COLO668 (cell line): ENCODE measurements at regions not wholly inside any gene's neighbourhood (a gene's known extent, or its start where the extent isn't known, plus 50 kb on each side); places are given as distances from the start of the nearest gene placed in this dataset.

Source experiments
- DNase-seq: peaks from one replicate; lab custom pipeline; 2025; ENCODE audit not compliant: unreplicated experiment; lab: John Stamatoyannopoulos, UW

DNA sequence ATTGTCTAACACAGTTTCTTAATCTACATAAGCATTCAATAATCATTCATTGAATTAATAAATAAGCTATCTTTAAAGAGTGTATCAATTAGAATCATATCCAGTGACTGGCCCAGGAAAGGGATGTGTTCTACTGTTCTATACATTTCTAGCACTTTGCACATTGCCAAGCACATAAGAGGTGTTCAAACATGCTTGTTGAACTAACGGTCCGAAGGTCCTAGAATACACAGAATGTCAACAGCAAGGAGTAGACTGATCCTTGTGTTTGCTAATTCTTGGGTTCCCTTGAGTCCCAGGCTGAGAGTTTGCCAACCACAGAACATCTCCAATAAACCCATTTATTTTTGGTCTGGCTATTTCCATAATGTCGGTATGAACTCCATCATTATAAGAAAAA lies 331.7 kb upstream of the DCC start:
- DNase-seq: no peak

GRCh38 chr18:52008736-52009135 lies 331.3 kb upstream of the DCC start:
- no peak for DNase-seq

- DNase-seq: no peak
Measured at GRCh38 chr18:52009958-52010357, 330.0 kb upstream of the DCC start.

GRCh38 chr18:52045946-52046675 lies 293.9 kb upstream of the DCC start:
- DNase-seq: no peak

DNA sequence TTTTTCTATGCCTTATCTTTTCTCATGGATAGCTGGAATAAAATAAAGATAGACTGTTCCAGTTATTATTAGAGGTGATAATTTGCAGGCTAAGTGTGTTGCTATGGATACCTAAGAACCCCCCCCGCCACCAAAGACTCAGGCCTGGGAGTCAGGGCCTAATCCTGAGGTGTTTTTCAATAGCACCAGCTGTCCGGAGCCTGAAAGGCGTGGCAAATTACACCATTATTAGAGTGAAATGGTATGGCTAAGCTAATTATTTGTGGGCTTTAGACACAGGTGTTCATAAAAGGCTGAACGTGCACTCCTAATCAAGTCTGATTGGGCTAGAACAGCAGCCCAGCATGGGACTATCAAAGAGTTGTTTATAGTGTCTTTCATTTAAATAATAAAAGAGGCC lies 293.2 kb upstream of the DCC start:
- DNase-seq: no peak

GRCh38 chr18:52054324-52054723 lies 285.7 kb upstream of the DCC start:
- DNase-seq: no peak

DNA sequence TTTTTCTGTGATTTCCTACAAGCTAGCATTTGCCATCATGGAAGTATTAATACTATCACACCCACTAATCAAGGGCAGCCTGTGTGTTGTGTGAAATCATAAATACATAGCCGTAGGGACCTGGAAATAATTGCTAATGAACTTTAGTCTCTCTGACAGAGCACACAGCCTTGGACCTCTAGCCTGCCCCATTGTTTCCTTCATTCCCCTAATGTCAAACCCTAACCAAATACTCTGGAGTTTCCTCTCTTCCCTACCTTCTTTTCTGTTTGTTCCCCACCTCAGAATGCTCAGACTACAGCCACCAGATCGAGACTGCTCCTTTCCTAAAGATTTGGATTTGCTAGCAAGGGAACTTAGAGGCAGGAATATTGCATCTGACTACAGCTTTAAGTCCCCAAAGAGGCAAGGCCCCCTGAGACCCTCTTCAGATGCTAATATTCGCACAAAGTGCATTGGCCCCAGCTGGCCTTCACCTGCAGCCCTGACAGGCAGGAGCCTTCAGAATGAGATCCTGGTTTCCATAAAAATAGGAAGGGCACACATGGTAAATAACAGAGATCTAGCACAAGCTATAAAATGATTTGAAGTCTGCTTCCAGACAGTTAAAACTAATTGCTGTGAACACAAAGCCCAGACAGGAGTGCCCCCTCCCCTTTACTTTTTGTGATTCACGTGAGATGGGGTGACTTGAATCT lies 279.2 kb upstream of the DCC start:
- no peak for DNase-seq

GRCh38 chr18:52063923-52064322 lies 276.1 kb upstream of the DCC start:
- no peak for DNase-seq

DNA sequence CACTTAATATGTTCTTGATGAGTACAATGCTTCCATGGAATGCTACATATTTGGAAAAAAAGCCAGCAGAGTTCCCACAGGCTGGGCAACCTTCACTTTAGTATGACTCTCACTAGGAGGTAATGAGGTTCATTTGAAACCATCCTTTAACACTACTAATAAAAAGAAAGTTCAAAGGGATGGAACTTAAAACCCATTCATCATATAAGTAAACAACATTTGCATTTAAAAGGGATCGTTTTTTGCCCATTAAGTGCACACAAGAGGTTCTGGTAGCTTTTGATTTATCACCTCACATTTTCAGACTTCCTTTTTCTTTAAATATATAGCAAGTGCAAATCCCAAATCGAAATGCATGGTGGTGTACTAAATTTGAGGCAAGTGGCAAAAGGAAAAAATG lies 270.8 kb upstream of the DCC start:
- no peak for DNase-seq

GRCh38 chr18:52070291-52070756 lies 269.7 kb upstream of the DCC start:
- no peak for DNase-seq

DNA sequence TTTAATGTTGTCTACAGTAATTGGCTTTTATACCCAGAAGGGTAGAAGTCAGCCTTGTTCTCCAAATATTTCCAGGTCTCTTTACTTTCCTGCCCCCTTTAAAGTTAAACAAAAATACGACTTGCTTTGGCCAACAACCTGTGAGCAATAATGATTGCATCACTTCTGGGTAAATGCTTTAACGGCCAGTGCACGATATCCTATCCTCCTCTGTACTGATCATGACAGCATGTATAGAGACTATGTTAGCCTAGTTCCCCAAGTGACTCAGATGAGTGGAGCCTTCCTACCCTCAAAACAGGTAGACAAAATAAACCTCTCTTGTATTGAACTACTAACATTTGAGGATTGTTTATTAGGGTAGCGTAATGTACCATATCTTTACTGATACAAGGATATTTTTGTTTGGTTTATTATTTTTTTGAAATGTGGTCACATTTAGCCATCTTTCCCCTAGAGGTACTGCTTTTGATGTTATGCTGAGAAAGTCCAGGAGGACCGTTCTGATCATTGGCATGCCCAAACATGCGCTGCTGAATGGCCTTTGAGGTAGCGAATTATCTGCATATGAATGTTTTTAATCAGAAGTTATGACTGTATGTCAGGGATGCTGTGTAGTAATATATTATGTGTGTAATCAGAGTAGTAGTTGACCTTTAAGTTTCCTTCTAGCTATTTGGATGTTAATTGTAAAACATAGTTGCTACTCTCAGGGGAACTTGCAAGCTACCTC lies 262.6 kb upstream of the DCC start:
- no peak for DNase-seq

DNA sequence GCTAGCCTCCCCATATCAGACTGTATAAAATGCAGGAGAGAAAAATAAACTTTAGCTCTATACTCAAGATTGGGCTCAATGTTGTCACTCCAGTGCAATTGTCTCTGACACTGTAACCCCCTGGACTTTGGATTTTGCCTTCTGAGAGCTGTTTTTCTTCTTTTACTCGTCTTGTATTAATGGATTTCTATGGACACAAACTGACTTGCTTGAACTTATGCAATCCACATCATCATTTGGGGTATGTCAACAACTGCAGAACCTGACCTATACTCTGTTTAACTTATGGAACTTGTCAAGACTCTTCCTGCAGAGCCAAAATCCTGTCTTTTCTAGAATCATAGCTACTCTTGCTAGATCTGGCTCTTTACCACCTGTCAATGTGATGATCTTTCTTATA lies 257.8 kb upstream of the DCC start:
- no peak for DNase-seq

DNA sequence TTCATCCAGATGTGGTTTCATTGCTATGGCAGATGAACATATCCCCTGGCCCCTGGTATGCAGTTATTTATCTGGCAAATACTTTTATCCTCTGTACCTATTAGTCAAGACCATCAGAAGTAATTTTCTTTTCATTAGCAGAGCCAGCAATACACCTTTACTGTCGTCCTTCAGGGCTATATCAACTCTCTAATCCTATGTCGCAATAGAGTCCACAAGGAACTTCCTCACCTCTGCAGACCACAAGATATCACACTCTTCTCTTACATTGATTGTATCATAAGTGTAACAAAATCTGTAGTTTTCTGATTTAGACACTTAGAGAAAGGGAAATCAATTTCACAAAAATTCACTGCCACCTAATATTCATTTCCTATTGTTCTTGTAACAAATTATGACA lies 252.9 kb upstream of the DCC start:
- no peak for DNase-seq

DNA sequence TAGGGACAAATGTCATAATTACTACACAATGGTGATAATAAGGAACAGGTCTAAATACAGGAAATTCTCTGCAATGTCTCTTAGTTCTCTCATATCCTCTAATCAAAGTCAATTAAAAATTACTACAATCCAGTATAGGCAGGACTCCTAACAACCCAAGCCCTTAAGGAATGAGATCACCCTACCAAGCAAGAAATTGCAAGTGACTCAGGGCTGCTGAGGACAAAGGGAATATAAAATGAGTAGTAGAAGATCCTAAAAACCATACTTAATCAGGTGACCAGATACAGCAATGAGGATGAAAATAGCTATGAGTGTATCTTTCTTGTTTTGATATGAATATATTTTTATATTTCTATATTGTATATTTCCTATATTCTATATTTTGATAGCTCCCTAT lies 250.0 kb upstream of the DCC start:
- no peak for DNase-seq

GRCh38 chr18:52093171-52093570 lies 246.8 kb upstream of the DCC start:
- no peak for DNase-seq

GRCh38 chr18:52118684-52119083 lies 221.3 kb upstream of the DCC start:
- no peak for DNase-seq

DNA sequence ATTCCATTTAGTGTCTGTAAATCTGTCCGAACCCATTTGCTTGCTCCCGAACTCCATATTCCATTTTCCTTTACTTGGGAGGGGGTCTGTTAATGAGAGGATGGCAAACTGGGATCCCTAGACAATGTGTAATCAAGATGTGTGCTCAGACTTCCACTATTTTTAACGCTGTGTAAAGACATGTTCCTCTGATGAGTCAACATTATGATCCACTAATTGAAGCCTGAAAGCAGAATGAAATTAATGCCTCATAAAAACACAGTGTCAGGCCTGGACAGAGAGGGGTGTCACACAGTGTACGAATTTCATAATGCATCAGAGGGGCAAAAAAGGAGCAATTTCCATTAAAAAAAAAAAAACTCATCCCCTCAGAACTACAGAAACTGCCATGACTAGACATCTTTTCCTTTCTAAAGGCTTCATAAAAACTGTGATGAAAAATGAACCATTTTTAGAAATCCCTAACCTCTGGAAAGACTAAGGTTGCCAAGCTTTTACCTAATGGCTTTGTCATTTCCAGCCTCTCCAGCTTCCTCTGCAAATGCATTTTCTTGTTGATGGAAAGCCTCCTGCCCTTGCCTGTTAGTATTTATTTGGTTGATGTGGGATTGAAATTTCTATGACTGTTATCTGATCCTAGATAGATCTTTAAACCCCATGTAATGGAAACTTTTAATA lies 209.2 kb upstream of the DCC start:
- no peak for DNase-seq

- no peak for DNase-seq
Measured at GRCh38 chr18:52131845-52132244, 208.2 kb upstream of the DCC start.

DNA sequence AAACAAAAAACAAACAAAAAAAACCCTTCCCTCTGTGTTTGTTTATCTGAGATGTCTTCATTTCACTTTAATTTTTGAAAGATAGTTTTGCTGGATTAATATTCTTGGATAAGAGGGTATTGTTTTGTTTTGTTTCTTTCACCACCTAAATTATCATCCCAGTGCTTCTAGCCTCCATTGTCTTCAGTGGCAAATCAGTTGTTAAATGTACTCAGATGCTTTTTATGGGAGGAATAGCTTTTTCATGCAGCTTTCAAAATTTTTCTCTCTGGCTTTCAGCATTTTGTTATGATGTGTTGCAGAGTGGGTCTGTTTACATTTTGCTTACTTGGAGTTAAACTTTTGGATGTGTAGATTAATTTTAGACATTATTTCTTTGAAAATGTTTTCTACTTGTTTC lies 203.5 kb upstream of the DCC start:
- no peak for DNase-seq

DNA sequence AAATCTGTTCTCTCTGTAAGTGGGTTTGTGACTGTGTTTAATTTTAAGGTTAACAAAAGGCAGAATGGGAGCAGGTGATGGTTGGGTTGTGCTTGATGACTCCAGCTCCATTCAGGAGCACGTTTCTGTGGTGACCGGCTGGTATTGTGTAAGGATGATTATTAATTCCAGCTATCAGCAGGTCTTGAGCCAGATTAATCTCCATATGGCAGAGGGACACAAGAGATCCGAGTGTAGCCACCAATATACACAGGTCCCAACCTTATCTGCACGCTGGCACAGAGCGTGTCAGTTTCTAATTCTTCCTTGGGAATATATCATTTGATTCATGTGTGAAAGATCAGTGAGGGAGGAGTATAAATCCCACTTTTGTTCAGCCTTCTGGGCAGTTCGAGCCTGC lies 199.0 kb upstream of the DCC start:
- DNase-seq: no peak

DNA sequence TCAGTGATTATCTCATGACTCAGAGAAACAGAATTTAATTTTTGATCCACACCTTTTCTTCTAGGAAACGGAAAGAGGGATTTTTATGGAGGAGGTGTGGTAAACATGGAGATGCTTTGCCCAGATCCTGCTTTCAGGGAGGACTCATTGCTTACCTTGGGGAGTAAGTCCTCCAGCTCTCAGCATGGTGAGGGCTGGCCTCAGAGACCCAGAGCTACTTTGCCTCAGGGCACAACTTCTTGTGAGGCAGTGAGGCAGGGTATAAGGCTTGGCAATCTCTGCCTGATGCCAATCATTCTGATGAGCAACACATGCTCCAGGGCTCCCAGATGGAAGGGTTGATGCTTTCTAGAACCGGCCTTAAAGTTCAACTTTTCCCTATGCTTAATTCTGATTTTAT lies 189.9 kb upstream of the DCC start:
- DNase-seq: no peak

- DNase-seq: no peak
Measured at GRCh38 chr18:52152036-52152435, 188.0 kb upstream of the DCC start.
